HG02885 (cell line): ENCODE measurements at regions not wholly inside any gene's neighbourhood (a gene's known extent, or its start where the extent isn't known, plus 50 kb on each side); places are given as distances from the start of the nearest gene placed in this dataset.
"Not testable (repeated sequence)": the region's sequence is repeated elsewhere in the genome, so short reads cannot be mapped to it uniquely, and the experiment has no call there.

ENCODE experiments used
- ATAC-seq: cut with Tn5 transposase; IDR thresholded peaks from one replicate; pipeline ENCODE4 v1.9.1; 2021; ENCODE audit warnings: mild to moderate bottlenecking; ENCODE audit not compliant: unreplicated experiment, poor library complexity

DNA sequence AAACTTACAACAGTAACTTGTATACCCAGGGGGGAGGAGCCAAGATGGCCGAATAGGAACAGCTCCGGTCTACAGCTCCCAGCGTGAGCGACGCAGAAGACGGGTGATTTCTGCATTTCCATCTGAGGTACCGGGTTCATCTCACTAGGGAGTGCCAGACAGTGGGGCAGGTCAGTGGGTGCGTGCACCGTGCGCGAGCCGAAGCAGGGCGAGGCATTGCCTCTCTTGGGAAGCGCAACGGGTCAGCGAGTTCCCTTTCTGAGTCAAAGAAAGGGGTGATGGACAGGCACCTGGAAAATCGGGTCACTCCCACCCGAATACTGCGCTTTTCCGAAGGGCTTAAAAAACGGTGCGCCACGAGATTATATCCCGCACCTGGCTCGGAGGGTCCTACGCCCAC is 278.8 kb downstream of the FAM47B start:
- not testable (repeated sequence) for ATAC-seq

DNA sequence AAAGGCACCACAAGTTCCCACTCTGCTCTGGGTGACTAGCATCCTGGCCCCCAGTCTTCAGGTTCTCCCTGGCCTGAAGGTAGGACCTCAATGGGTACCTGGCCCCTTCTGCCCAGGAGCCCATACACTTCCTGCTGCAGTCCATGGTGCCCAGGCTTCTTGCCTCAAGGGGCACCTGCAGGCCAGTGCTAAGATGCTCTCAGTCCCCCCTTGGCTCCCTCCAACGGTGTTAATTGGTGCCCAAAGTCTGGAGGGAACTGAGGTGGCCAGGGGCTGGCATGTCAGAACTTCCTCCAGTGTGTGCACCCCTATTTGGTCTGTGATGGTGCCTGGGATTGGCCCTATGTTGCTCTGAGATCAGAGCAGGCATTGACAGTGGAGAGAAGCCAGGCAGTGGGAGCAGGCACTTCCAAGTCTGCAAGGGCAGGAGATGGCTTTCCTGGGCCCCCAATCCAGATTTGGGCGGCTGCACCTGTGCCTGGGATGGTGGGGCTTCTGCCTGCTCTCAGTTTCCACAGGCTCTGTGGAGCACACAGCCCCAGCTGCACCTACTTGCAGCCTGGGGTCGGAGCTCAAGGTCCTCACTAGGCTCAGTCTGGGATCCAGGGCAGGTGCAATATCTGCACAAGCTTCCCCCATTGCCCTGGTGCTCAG is 301.6 kb downstream of the FAM47B start:
- ATAC-seq = no peak

DNA sequence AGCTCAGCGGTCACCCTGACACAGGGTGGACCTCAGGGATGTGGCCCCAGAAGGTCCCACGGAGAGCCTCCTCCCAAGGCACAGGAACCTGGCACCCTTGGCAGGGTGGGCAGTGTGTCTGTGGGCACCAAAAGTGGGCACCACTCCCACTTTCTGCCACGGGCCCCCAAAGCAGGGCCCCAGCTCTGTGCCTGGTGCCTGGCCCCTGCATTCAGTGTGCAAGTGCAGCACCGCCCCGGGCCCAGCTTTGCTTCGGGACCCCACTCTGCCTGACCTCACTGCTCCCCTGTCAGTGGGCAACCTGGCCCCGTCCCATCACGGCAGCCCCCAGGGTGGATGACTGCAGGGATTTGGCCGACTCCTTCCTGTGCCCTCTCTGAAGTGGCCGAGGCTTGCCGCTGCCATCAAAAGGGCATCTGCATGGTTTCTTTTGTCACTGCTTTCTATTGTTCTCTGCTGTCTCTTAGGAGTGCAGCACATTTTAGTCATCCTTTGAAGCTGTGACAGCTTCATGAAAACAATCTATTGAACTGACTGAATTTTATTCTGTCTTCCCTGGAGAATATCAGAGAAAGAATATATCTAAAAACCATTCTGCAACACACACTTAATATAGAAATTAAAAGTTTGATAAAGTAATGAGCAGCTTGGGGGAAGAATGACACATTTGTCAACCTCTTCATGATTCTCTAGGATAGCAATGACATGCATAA is 302.4 kb downstream of the FAM47B start:
- ATAC-seq = no peak

DNA sequence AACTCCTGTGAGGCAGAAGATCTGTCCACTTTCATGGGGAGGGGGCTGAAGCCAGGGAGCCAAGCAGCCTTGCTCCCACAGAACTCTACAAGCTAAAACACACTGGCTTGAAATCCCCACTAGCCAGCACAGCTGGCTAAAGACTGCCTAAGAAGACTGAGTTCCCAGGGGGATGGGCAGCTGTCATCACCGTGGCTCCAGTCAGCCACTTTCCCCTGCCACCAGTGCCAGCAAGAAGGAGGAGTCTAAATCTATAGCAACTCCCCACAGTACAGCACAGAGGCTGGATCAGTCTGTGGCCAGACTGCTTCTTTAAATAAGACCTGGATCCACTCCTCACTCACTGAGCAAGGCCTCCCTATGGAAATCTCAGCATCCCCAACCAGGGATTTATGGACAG is 308.6 kb downstream of the FAM47B start:
- no peak for ATAC-seq

DNA sequence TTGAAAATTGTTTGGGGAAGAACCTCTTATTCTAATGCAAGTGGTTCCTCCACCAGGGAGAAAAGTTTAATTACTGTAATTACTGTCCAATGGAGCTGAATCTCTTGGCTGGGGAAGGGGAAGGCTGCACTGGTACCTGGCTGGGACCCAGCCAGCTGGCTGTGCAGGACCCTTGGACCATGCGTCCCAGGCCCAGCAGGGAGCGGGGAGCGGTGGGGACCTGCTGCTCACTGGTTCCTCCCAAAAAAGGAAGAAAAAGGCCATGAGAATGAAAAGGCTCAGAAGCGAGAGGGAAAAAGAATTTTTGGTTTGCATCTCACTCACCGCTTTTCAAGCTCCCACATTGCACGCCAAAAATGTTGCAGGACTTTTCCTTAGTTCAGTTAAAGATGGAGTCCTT is 333.5 kb downstream of the FAM47B start:
- ATAC-seq = no peak

DNA sequence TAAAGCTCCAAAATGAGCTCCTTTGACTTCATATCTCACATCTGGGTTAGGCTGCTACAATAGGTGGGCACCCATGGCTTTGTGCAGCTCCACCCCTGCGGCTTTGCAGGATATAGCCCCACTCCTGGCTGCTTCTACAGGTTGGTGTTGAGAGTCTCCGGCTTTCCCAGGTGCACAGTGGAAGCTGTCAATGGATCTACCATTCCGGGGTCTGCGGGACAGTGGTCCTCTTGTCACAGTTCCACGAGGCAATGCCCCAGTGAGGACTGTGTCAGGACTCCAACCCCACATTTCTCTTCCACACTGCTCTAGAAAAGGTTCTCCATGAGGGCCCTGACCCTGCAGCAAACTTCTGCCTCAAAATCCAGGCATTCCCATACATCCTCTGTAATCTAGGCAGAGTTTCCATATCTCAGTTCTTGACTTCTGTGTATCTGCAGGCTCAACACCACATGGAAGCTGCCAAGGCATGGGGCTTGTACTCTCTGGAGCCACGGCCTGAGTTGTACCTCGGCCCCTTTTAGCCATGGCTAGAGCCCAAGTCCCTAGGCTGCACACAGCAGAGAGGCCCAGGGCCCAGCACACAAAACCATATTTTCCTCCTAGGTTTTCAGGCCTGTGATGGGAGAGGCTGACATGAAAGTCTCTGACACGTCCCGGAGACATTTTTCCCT is 342.8 kb downstream of the FAM47B start:
- no peak for ATAC-seq

DNA sequence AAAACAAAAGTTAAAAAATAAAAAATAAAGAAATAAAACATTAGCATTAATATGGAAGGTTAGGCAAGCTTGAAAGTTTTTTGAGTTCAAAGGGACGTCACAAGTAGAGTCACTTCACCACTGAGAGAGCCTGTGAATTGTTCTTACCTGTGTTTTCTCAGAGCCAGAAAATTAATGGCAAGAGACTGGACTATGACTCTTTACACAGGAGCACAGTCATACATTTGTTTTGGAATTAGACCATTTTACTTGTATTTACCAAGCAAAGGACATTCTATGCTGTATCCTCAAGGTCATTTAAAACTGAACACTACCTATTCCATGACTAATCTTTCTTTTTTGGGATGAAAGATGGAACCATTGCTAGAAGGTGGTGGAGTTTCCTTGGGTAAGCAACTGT is 346.1 kb downstream of the FAM47B start:
- no peak for ATAC-seq

DNA sequence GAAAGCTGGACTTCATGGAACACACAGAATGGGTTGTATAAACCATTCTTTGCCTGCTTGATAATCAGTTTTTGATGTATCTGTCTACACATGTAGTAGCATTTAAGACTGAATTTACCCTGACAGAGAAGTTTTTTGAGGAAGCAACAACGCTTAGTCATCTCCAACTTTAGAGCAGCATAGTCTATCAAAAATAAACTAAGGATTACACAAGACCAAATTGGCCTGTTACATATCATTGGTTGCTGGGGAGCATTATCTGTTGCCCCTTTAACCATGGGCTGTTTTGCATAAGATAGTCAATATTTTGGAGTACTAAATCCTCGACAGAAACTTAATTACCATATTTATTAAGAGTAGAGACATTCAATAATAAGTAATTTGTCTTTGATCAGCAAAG is 347.4 kb downstream of the FAM47B start:
- no peak for ATAC-seq

DNA sequence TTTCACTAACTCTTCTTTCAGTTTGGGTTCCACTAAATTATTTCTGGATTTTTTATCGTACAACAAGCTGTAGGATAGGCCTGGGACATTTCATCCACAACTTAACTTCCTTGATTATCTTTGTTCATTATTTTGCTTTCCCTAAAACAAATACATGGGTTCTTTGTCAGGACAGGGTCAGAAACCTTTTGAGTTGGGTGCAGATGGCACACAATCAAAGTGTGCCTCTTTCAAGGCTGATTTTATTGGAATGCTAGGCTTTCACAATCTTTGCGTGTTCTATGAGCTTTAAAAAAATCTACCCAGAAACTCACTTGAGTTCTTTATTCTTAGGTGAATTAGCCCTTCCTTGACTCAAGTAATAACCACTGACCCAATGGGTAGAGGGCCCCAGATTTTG is 348.4 kb downstream of the FAM47B start:
- no peak for ATAC-seq

DNA sequence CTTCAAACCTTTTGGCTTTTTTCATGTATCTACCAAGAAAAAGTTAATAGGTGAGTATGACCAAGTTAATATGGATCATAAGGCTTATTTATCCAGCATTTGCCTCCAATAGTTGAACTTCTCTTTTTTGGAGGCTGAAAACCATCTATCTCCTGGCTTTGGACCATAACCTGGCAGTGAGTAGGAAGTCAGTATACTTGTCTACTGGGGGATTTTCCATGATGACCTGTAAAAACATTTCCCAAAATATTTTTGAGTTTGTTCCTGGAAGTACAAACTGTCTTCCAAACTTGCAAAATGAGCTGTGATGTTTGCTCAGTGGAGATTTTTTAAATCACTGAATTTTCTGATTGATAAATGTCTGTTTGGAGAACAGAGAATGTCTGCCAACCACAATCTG is 349.9 kb downstream of the FAM47B start:
- ATAC-seq = no peak

DNA sequence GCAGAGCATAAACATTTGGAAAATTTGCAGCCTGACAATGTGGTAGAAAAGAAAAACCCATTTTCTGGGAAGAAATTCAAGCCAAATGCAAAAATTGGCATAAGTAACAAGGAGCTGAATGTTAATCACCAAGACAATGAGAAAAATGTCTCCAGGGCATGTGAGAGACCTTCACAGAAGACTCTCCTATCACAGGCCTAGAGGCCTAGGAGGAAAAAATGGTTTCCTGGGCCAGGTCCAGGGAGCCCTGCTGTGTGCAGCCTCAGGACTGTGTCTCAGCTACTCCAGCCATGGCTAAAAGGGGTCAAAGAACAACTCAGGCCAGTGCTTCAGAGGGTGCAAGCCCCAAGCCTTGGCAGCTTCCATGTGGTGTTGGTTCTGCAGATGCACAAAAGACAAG is 362.4 kb downstream of the FAM47B start:
- ATAC-seq = not testable (repeated sequence)

DNA sequence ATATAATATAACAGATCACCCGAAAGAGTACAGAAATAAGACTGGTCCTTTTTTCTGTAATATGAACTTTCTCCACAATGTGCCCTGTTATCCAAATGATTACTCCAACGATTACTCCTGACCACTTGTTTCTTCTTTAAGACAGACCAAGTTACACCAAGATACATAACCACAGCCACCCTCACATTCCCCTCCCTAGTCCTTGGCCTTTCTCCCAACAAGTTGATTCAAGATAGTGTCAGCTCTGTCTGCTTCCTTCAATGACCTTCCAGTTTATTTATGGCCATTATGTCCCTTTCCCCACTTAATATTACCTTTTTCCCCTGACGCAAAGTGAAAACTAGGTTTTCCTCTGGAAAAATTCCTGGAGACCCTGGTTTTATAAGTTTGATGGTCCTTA is 397.2 kb downstream of the FAM47B start:
- no peak for ATAC-seq

DNA sequence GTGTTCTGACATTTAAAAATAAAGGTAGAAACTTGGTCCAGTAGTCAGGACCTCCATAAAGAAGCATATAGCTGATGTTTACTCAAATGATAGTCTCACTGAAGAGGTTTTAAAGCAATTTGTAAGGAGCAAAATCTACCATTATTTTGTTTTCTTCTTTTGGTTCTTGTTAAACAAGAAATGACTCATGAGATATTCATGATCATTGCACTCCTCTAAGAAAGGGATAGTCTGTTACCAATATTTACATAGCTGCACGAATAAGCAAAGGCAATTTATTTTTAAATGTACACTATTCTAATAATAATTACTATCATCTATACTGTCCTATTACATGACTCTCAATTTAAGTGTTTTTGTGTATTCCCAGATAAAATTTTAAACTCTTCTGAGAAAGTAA is 397.9 kb downstream of the FAM47B start:
- no peak for ATAC-seq

DNA sequence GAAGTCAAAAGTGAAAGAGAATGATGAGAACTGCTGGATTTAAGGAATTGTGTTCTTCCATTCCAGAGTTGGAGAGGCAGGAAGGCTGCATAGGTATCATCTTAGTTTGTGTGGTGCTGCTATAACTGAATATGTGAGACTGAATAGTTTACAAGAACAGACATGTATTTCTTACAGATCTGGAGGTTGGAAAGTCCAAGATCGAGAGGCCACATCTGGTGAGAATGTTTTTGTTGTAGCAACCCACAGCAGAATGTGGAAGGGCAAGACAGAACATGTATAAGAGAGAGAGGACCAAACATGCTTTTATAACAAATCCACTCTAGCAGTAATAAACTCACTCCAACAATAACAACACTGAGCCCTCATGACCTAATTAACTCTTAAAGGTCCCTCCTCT is 408.6 kb downstream of the FAM47B start:
- no peak for ATAC-seq

DNA sequence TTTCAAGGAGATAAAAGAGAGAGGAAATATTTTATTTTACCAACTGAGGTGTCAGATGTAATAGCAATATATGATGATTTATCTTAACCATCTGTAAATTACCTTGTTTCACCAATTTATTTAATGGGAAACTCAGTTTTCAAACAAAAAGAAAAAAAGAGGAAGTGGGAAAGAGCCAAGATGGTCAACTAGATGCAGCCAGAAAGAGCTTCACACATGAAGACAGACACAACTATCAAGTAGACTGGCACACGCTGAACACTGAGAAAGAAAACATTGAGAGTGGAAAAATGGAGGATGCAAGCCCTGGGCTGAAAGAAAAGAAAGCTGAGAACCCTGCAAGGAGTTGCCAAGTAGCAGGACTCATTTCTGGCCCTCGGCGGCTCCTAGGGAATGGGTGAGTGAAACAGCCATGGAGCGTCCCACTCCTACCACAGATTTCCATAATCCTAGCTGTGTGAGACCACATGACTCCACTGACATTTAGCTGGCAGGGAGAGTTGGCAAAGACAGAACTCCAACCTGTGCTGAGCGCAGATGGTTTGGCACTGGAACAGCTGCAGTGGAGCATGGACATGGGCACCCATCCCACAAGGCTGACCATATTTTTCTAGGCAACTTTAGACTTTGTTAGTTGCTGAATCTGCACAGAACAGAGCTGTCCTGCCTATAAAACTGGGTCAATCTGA is 409.3 kb downstream of the FAM47B start:
- ATAC-seq = no peak

DNA sequence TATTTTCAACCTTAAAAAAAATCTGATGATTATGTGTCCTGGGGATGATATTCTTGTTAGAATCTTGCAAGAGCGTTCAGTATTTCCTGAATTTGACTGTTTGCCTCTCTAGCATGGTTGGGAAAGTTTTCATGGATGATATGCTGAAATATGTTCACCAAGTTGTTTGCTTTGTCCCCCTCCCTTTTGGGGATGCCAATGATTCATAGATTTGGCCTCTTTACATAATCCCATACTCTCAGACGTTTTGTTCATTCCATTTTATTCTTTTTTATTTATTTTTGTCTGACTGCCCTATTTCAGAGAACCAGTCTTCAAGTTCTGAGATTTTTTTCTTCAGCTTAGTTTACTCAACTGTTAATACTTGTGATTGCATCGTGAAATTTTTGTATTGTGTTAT is 415.1 kb downstream of the FAM47B start:
- no peak for ATAC-seq

DNA sequence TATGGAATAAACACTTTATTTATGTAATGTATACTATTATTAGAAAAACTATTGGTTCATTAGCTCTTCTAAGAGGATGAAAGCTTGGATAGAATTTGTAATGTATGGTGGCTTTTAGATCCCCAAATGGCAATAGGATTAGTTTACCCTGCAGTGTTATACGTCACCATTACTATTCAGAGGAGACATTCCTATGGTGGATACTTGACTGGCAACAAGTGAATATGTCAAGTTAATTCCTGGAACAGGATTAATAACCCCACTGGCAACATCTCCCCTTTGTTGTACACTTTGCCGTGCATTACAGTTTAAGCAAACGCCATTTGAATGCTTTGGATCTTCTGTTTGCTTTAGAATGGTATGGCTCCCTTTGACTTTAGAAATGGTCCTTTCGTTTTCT is 420.3 kb downstream of the FAM47B start:
- no peak for ATAC-seq

DNA sequence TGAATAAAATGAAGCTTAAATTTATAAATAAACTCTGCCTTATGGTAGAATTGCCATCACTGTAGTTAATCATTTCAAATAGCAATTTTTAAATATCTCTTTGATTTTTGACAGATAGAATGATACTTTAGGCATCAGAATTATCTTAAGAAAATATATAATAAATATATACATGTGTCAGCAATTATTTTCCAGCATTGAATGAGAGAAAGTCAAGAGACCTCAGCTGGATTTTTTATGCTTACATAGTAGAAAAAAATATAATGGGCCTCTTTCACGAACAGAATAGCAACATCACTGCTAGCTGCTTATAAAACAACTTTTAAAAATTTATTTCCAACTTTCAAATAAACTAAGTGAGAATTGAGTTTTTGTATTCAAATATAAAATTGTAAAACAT is 424.0 kb upstream of the MAGEB16 start:
- no peak for ATAC-seq

DNA sequence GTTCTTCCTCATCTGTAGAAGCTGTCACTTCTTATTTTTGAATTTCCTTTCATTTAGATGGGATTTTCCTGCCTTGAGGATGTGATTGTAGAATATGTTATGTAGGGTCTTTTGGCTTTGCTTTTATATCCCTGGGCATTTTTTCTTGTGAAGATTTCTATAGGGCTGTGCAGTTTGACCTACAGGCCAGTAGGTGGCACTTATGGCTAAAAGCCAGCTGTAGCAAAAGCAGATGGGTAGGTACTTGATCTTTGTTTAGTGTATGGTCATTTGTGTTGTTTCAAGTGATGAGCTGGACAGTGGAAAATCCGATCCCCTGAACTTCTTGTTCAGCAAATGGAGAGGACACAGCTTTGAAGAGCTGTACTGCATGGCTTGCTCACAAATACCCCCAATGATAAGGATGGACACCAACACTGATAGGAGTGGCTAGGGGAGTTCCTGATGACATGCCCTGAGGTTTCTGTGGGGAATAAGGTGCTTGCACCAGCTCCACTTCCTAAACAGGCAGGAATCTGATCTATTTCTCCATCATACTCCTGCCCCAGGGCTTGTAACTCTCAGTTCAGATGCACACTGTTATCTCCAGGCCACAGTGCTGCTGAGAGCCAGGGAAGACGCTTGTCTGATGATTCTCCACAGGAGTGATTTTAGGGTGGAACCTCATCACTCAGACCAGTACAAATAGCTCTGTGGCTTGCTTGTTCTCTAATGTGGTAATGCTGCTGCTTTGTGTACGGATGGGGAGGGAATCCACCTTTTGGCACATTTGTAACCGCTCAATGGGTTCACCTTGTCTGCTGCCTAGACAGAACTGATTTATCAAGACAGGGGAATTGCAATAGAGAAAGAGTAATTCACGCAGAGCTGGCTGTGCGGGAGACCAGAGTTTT is 417.1 kb upstream of the MAGEB16 start:
- ATAC-seq = peak; percentile 86

DNA sequence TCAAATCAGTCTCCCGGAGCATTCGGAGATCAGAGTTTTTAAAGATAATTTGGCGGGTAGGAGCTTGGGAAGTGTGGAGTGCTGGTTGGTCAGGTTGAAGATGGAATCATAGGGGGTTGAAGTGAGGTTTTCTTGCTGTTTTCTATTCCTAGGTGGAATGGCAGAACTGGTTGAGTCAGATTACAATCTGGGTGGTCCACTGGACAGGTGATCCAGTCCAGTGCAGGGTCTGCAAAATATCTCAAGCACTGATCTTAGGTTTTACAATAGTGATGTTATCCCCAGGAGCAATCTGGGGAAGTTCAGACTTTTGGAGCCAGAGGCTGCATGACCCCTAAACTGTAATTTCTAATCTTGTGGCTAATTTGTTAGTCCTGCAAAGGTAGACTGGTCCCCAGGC is 416.4 kb upstream of the MAGEB16 start:
- ATAC-seq = not testable (repeated sequence)
